Liver (tissue), 8 donors: ENCODE measurements at regions not wholly inside any gene's neighbourhood (a gene's known extent, or its start where the extent isn't known, plus 50 kb on each side); places are given as distances from the start of the nearest gene placed in this dataset.

Experiments used
- DNase-seq: peaks from one replicate; pipeline ENCODE4 v3.0.0-alpha.2; 2017; ENCODE audit warnings: low spot score
- H3K27ac ChIP-seq, 2 donors: one replicate each; pipeline ENCODE4 v1.7.0; 2013; ENCODE audit warnings: inconsistent platforms in 2 of 2, low read length in 2 of 2, control low read depth in 1 of 2, low read depth in 1 of 2, mild to moderate bottlenecking in 1 of 2
- H3K27me3 ChIP-seq, 4 donors: one replicate each; pipeline versions ENCODE4 v1.6.1 to v1.7.0; 2013; ENCODE audit warnings: low read length in 3 of 4, inconsistent platforms in 1 of 4, mild to moderate bottlenecking in 1 of 4, moderate library complexity in 1 of 4; ENCODE audit not compliant: control insufficient read depth in 4 of 4, insufficient read depth in 4 of 4
- H3K36me3 ChIP-seq, 4 donors: one replicate each; pipeline versions ENCODE4 v1.6.1 to v1.7.0; 2013; ENCODE audit warnings: low read length in 3 of 4, mild to moderate bottlenecking in 3 of 4, low read depth in 1 of 4, moderate library complexity in 1 of 4; ENCODE audit not compliant: control insufficient read depth in 4 of 4, insufficient read depth in 3 of 4
- H3K4me1 ChIP-seq, 4 donors: one replicate each; pipeline versions ENCODE4 v1.6.1 to v1.7.0; 2013; ENCODE audit warnings: low read length in 3 of 4, mild to moderate bottlenecking in 3 of 4, moderate library complexity in 1 of 4; ENCODE audit not compliant: control insufficient read depth in 4 of 4, insufficient read depth in 4 of 4
- H3K4me3 ChIP-seq, 3 donors: one replicate each; pipeline versions ENCODE4 v1.6.1 to v1.7.0; 2013; ENCODE audit warnings: low read length in 3 of 3, control low read depth in 1 of 3, low read depth in 1 of 3, mild to moderate bottlenecking in 1 of 3
- H3K9ac ChIP-seq, 2 donors: one replicate each; pipeline ENCODE4 v1.7.0; 2013; ENCODE audit warnings: low read length in 2 of 2, mild to moderate bottlenecking in 2 of 2, moderate library complexity in 2 of 2, control low read depth in 1 of 2, low read depth in 1 of 2
- H3K9me3 ChIP-seq, 4 donors: one replicate each; pipeline versions ENCODE4 v1.6.1 to v1.7.0; 2013; ENCODE audit warnings: low read length in 3 of 4; ENCODE audit not compliant: control insufficient read depth in 4 of 4
- ATF3 ChIP-seq: IDR thresholded peaks from 2 replicates; pipeline ENCODE4 v1.6.1; 2016; ENCODE audit warnings: antibody characterized with exemption
- EGR1 ChIP-seq, 2 donors: IDR thresholded peaks; 2 replicates each; pipeline ENCODE4 v1.6.1; 2016 to 2018; ENCODE audit warnings: antibody characterized with exemption in 2 of 2, low read depth in 2 of 2
- FOXA1 ChIP-seq: IDR thresholded peaks from 2 replicates; pipeline ENCODE4 v1.6.1; 2016; ENCODE audit warnings: antibody characterized with exemption
- FOXA2 ChIP-seq: IDR thresholded peaks from 2 replicates; pipeline ENCODE4 v1.6.1; 2016; ENCODE audit warnings: antibody characterized with exemption
- GABPA ChIP-seq, 2 donors: IDR thresholded peaks in 1 of 2; conservative IDR thresholded peaks in 1 of 2; 2 replicates each; pipeline ENCODE4 v1.6.1; 2016; ENCODE audit warnings: antibody characterized with exemption in 2 of 2, mild to moderate bottlenecking in 1 of 2, moderate library complexity in 1 of 2
- HNF4A ChIP-seq, 2 donors: conservative IDR thresholded peaks; 2 replicates each; pipeline ENCODE4 v1.6.1; 2016; ENCODE audit warnings: antibody characterized with exemption in 2 of 2, mild to moderate bottlenecking in 2 of 2
- HNF4G ChIP-seq: IDR thresholded peaks from 2 replicates; pipeline ENCODE4 v1.6.1; 2016; ENCODE audit warnings: antibody characterized with exemption
- JUND ChIP-seq, 2 donors: IDR thresholded peaks; 2 replicates each; pipeline ENCODE4 v1.6.1; 2016; ENCODE audit warnings: antibody characterized with exemption in 2 of 2
- NR2F2 ChIP-seq: IDR thresholded peaks from 2 replicates; pipeline ENCODE4 v1.6.1; 2016; ENCODE audit warnings: antibody characterized with exemption
- REST ChIP-seq: IDR thresholded peaks from 2 replicates; pipeline ENCODE4 v1.6.1; 2016; ENCODE audit warnings: antibody characterized with exemption, mild to moderate bottlenecking
- RXRA ChIP-seq, 2 donors: IDR thresholded peaks; 2 replicates each; pipeline ENCODE4 v1.6.1; 2017 to 2018; ENCODE audit warnings: antibody characterized with exemption in 2 of 2, mild to moderate bottlenecking in 1 of 2
- SP1 ChIP-seq: IDR thresholded peaks from 2 replicates; pipeline ENCODE4 v1.6.1; 2018; ENCODE audit warnings: antibody characterized with exemption, mild to moderate bottlenecking
- TAF1 ChIP-seq: conservative IDR thresholded peaks from 2 replicates; pipeline ENCODE4 v1.6.1; 2016; ENCODE audit warnings: antibody characterized with exemption, mild to moderate bottlenecking
- YY1 ChIP-seq: IDR thresholded peaks from 2 replicates; pipeline ENCODE4 v1.6.1; 2016; ENCODE audit warnings: antibody characterized with exemption, mild to moderate bottlenecking
- ZBTB33 ChIP-seq: IDR thresholded peaks from 2 replicates; pipeline ENCODE4 v1.6.1; 2016; ENCODE audit warnings: antibody characterized with exemption
- WGBS: extraction: QIAGEN DNeasy Blood & Tissue Kit; methylation state at CpG from one replicate; pipeline ENCODE4 v1.1.7; 2013; 5-methylcytosine and 5-hydroxymethylcytosine counted together
- TF ChIP-seq, protein P1 (sequence below): fragments of 150-350 bp; IDR thresholded peaks from 2 replicates; pipeline ENCODE4 v1.5.1; 2017; ENCODE audit warnings: improper control_type of control experiment, low read depth, low read length; ENCODE audit not compliant: missing input control
- TF ChIP-seq, protein P2 (sequence below): IDR thresholded peaks from 2 replicates; pipeline ENCODE4 v1.6.1; 2016; ENCODE audit warnings: antibody characterized with exemption
- donor health status: healthy.
- donor health status: healthy.
- donor health status: healthy.
- donor health status: healthy.
- donor health status: healthy.

GRCh38 chr2:66693076-66693965 is 258.4 kb downstream of the MEIS1 start:
- 58% methylated on average over 4 of the region's 4 CpGs for WGBS
- TF ChIP-seq JUND (IDR thresholded peaks at IDR 0.05) = no peak
- TF ChIP-seq HNF4G = no peak
- no peak for TF ChIP-seq ATF3
- no peak for TF ChIP-seq FOXA2
- no peak for TF ChIP-seq REST
- no peak for TF ChIP-seq HNF4A (conservative IDR thresholded peaks at IDR 0.05)
- no peak for TF ChIP-seq YY1
- TF ChIP-seq FOXA1 = no peak
- TF ChIP-seq NR2F2 = no peak
- TF ChIP-seq SP1 = no peak
- TF ChIP-seq, protein P1, sequence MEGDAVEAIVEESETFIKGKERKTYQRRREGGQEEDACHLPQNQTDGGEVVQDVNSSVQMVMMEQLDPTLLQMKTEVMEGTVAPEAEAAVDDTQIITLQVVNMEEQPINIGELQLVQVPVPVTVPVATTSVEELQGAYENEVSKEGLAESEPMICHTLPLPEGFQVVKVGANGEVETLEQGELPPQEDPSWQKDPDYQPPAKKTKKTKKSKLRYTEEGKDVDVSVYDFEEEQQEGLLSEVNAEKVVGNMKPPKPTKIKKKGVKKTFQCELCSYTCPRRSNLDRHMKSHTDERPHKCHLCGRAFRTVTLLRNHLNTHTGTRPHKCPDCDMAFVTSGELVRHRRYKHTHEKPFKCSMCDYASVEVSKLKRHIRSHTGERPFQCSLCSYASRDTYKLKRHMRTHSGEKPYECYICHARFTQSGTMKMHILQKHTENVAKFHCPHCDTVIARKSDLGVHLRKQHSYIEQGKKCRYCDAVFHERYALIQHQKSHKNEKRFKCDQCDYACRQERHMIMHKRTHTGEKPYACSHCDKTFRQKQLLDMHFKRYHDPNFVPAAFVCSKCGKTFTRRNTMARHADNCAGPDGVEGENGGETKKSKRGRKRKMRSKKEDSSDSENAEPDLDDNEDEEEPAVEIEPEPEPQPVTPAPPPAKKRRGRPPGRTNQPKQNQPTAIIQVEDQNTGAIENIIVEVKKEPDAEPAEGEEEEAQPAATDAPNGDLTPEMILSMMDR = no peak
- TF ChIP-seq, protein P2, sequence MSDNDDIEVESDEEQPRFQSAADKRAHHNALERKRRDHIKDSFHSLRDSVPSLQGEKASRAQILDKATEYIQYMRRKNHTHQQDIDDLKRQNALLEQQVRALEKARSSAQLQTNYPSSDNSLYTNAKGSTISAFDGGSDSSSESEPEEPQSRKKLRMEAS = no peak
- no peak for TF ChIP-seq TAF1
- TF ChIP-seq RXRA (IDR thresholded peaks at IDR 0.05) = no peak
- no peak for TF ChIP-seq GABPA (IDR thresholded peaks at IDR 0.05 in 1 of 2, conservative IDR thresholded peaks at IDR 0.05 in 1 of 2)
- TF ChIP-seq EGR1 (IDR thresholded peaks at IDR 0.05; ENCODE audit: low read depth in 2 of 2) = no peak
- no peak for TF ChIP-seq ZBTB33
- no peak for DNase-seq
- no peak overlapping the region for H3K9ac ChIP-seq
- H3K36me3 ChIP-seq = no peaks in the 10 kb centered on the region
- no peak overlapping the region for H3K27ac ChIP-seq
- no peaks in the 10 kb centered on the region for H3K4me1 ChIP-seq
- no peak overlapping the region for H3K4me3 ChIP-seq
- H3K27me3 ChIP-seq = no peaks in the 10 kb centered on the region
- H3K9me3 ChIP-seq = no peaks in the 10 kb centered on the region
